Liver (tissue), 7 donors: ENCODE measurements at regions not wholly inside any gene's neighbourhood (a gene's known extent, or its start where the extent isn't known, plus 50 kb on each side); places are given as distances from the start of the nearest gene placed in this dataset.

ENCODE experiments used
- DNase-seq: peaks from one replicate; pipeline ENCODE4 v3.0.0-alpha.2; 2017; ENCODE audit warnings: low spot score
- H3K27ac ChIP-seq, 2 donors: one replicate each; pipeline ENCODE4 v1.7.0; 2013; ENCODE audit warnings: inconsistent platforms in 2 of 2, low read length in 2 of 2, control low read depth in 1 of 2, low read depth in 1 of 2, mild to moderate bottlenecking in 1 of 2
- H3K27me3 ChIP-seq, 4 donors: one replicate each; pipeline versions ENCODE4 v1.6.1 to v1.7.0; 2013; ENCODE audit warnings: low read length in 3 of 4, inconsistent platforms in 1 of 4, mild to moderate bottlenecking in 1 of 4, moderate library complexity in 1 of 4; ENCODE audit not compliant: control insufficient read depth in 4 of 4, insufficient read depth in 4 of 4
- H3K36me3 ChIP-seq, 4 donors: one replicate each; pipeline versions ENCODE4 v1.6.1 to v1.7.0; 2013; ENCODE audit warnings: low read length in 3 of 4, mild to moderate bottlenecking in 3 of 4, low read depth in 1 of 4, moderate library complexity in 1 of 4; ENCODE audit not compliant: control insufficient read depth in 4 of 4, insufficient read depth in 3 of 4
- H3K4me1 ChIP-seq, 4 donors: one replicate each; pipeline versions ENCODE4 v1.6.1 to v1.7.0; 2013; ENCODE audit warnings: low read length in 3 of 4, mild to moderate bottlenecking in 3 of 4, moderate library complexity in 1 of 4; ENCODE audit not compliant: control insufficient read depth in 4 of 4, insufficient read depth in 4 of 4
- H3K4me3 ChIP-seq, 3 donors: one replicate each; pipeline versions ENCODE4 v1.6.1 to v1.7.0; 2013; ENCODE audit warnings: low read length in 3 of 3, control low read depth in 1 of 3, low read depth in 1 of 3, mild to moderate bottlenecking in 1 of 3
- H3K9ac ChIP-seq, 2 donors: one replicate each; pipeline ENCODE4 v1.7.0; 2013; ENCODE audit warnings: low read length in 2 of 2, mild to moderate bottlenecking in 2 of 2, moderate library complexity in 2 of 2, control low read depth in 1 of 2, low read depth in 1 of 2
- H3K9me3 ChIP-seq, 4 donors: one replicate each; pipeline versions ENCODE4 v1.6.1 to v1.7.0; 2013; ENCODE audit warnings: low read length in 3 of 4; ENCODE audit not compliant: control insufficient read depth in 4 of 4
- ATF3 ChIP-seq: IDR thresholded peaks from 2 replicates; pipeline ENCODE4 v1.6.1; 2016; ENCODE audit warnings: antibody characterized with exemption
- FOXA2 ChIP-seq: IDR thresholded peaks from 2 replicates; pipeline ENCODE4 v1.6.1; 2016; ENCODE audit warnings: antibody characterized with exemption
- HNF4G ChIP-seq: IDR thresholded peaks from 2 replicates; pipeline ENCODE4 v1.6.1; 2016; ENCODE audit warnings: antibody characterized with exemption
- MAX ChIP-seq: IDR thresholded peaks from 2 replicates; pipeline ENCODE4 v1.6.1; 2016; ENCODE audit warnings: antibody characterized with exemption
- NR2F2 ChIP-seq: IDR thresholded peaks from 2 replicates; pipeline ENCODE4 v1.6.1; 2016; ENCODE audit warnings: antibody characterized with exemption
- RAD21 ChIP-seq, 2 donors: IDR thresholded peaks; 2 replicates each; pipeline ENCODE4 v1.6.1; 2016; ENCODE audit warnings: antibody characterized with exemption in 2 of 2, mild to moderate bottlenecking in 2 of 2
- REST ChIP-seq: IDR thresholded peaks from 2 replicates; pipeline ENCODE4 v1.6.1; 2016; ENCODE audit warnings: antibody characterized with exemption, mild to moderate bottlenecking
- RXRA ChIP-seq, 2 donors: IDR thresholded peaks; 2 replicates each; pipeline ENCODE4 v1.6.1; 2017 to 2018; ENCODE audit warnings: antibody characterized with exemption in 2 of 2, mild to moderate bottlenecking in 1 of 2
- SP1 ChIP-seq: IDR thresholded peaks from 2 replicates; pipeline ENCODE4 v1.6.1; 2018; ENCODE audit warnings: antibody characterized with exemption, mild to moderate bottlenecking
- TAF1 ChIP-seq: conservative IDR thresholded peaks from 2 replicates; pipeline ENCODE4 v1.6.1; 2016; ENCODE audit warnings: antibody characterized with exemption, mild to moderate bottlenecking
- YY1 ChIP-seq: IDR thresholded peaks from 2 replicates; pipeline ENCODE4 v1.6.1; 2016; ENCODE audit warnings: antibody characterized with exemption, mild to moderate bottlenecking
- WGBS: extraction: QIAGEN DNeasy Blood & Tissue Kit; methylation state at CpG from one replicate; pipeline ENCODE4 v1.1.7; 2013; 5-methylcytosine and 5-hydroxymethylcytosine counted together
- donor health status: healthy.
- donor health status: healthy.
- donor health status: healthy.
- donor health status: healthy.

GRCh38 chr6:14202947-14203346 is 85.4 kb downstream of the CD83 start:
- Histone ChIP-seq H3K36me3 (no peaks in the 10 kb centered on the region), H3K9me3 (no peaks in the 10 kb centered on the region), H3K4me1 (no peaks in the 10 kb centered on the region), H3K9ac (no peak overlapping the region), H3K27ac (no peak overlapping the region), H3K27me3 (no peaks in the 10 kb centered on the region), H3K4me3 (no peak overlapping the region)
- no peak for DNase-seq
- no peak for TF ChIP-seq HNF4G
- TF ChIP-seq RAD21 (IDR thresholded peaks at IDR 0.05), result no peak
- TF ChIP-seq MAX, result no peak
- no peak for TF ChIP-seq YY1
- 97% methylated on average over 11 of the region's 11 CpGs for WGBS

GRCh38 chr6:14206391-14206790 is 88.8 kb downstream of the CD83 start:
- no peak overlapping the region for H3K9ac ChIP-seq
- H3K4me3 ChIP-seq, result no peak overlapping the region
- H3K9me3 ChIP-seq, result no peaks in the 10 kb centered on the region
- 86% methylated on average over 3 of the region's 3 CpGs for WGBS
- TF ChIP-seq NR2F2 (no peak), MAX (no peak), ATF3 (no peak), TAF1 (no peak), YY1 (no peak), REST (no peak), RAD21 (IDR thresholded peaks at IDR 0.05) (no peak), HNF4G (no peak), FOXA2 (no peak), SP1 (no peak)
- DNase-seq, result no peak
- H3K27me3 ChIP-seq, result no peaks in the 10 kb centered on the region
- H3K4me1 ChIP-seq, result peaks cover 0 to 10% (median 5%) of the 10 kb centered on the region in 4 donors
- H3K27ac ChIP-seq, result no peak overlapping the region
- H3K36me3 ChIP-seq, result no peaks in the 10 kb centered on the region

- Histone ChIP-seq H3K9ac (no peak overlapping the region), H3K9me3 (no peaks in the 10 kb centered on the region), H3K36me3 (no peaks in the 10 kb centered on the region), H3K27me3 (no peaks in the 10 kb centered on the region), H3K4me1 (peaks cover 5 to 17% (median 13%) of the 10 kb centered on the region in 4 donors), H3K27ac (no peak overlapping the region), H3K4me3 (no peak overlapping the region)
- WGBS, result 88% methylated on average over 1 of the region's 1 CpG
- no peak for DNase-seq
- TF ChIP-seq NR2F2 (peak; percentile 25), RXRA (IDR thresholded peaks at IDR 0.05) (peak; percentile 50 to 54), SP1 (peak; percentile 11), HNF4G (no peak), YY1 (no peak)
Measured at GRCh38 chr6:14207448-14207847, 89.9 kb downstream of the CD83 start.
